KMS-11 (cell line): ENCODE measurements at regions not wholly inside any gene's neighbourhood (a gene's known extent, or its start where the extent isn't known, plus 50 kb on each side); places are given as distances from the start of the nearest gene placed in this dataset.

ENCODE experiments used
- H2AFZ ChIP-seq: fragments of 200-600 bp; sonication (generic); 2 replicates; pipeline ENCODE4 v1.6.1; 2016; ENCODE audit warnings: antibody characterized with exemption, mixed run types, low read depth
- H3K27ac ChIP-seq: fragments of 200-600 bp; sonication (generic); 2 replicates; pipeline ENCODE4 v1.6.1; 2016; ENCODE audit warnings: mild to moderate bottlenecking, mixed run types
- H3K27me3 ChIP-seq: fragments of 200-600 bp; sonication (generic); 2 replicates; pipeline ENCODE4 v1.6.1; 2017; ENCODE audit warnings: mild to moderate bottlenecking, low read depth, mixed run types, moderate library complexity; ENCODE audit not compliant: insufficient read depth
- H3K36me3 ChIP-seq: fragments of 200-600 bp; sonication (generic); 2 replicates; pipeline ENCODE4 v1.6.1; 2017; ENCODE audit warnings: mild to moderate bottlenecking, mixed run types; ENCODE audit not compliant: insufficient read depth
- H3K4me1 ChIP-seq: fragments of 200-600 bp; sonication (generic); 2 replicates; pipeline ENCODE4 v1.6.1; 2016; ENCODE audit warnings: mild to moderate bottlenecking, low read depth, mixed run types; ENCODE audit not compliant: poor library complexity, severe bottlenecking
- H3K4me2 ChIP-seq: fragments of 200-600 bp; sonication (generic); 2 replicates; pipeline ENCODE4 v1.7.0; 2016; ENCODE audit warnings: mild to moderate bottlenecking, mixed run types
- H3K4me3 ChIP-seq: fragments of 200-600 bp; sonication (generic); IDR thresholded peaks from 2 replicates; pipeline ENCODE4 v1.6.1; 2017; ENCODE audit warnings: low read depth, low read length, mixed read lengths; ENCODE audit not compliant: insufficient read depth
- H3K79me2 ChIP-seq: fragments of 200-600 bp; sonication (generic); 2 replicates; pipeline ENCODE4 v1.6.1; 2016; ENCODE audit warnings: low read depth, mixed run types; ENCODE audit not compliant: insufficient read depth
- H3K9ac ChIP-seq: fragments of 200-600 bp; sonication (generic); 2 replicates; pipeline ENCODE4 v1.6.1; 2016; ENCODE audit warnings: mild to moderate bottlenecking, mixed run types
- H4K20me1 ChIP-seq: fragments of 200-600 bp; sonication (generic); 2 replicates; pipeline ENCODE4 v1.6.1; 2016; ENCODE audit warnings: mild to moderate bottlenecking, mixed run types; ENCODE audit not compliant: insufficient read depth
- TF ChIP-seq, protein P1 (sequence below): fragments of 200-600 bp; sonication (generic); conservative IDR thresholded peaks from 2 replicates; pipeline ENCODE4 v1.6.1; 2017; ENCODE audit warnings: low read depth, mild to moderate bottlenecking, antibody characterized with exemption, low read length, moderate library complexity, mixed read lengths

DNA sequence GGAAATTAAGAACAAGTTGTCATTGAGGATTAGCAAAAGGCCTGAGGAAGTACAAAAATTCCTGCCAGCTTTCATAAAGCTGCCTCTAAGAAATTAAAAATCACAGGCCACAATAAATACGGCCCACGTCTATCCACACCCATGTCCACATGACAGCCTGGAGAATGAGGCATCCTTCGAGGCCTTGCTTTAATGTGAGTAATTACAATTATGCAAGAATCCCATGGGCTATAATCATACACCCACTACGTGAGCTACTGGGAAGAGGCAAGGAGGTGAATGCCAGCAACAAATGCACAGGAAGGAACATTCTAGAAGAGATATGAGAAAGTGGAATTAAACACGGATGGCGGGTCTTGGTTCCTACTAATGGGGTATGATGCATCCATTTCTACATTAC is 65.4 kb upstream of the ZFHX3 start:
- no peak overlapping the region for H3K4me2 ChIP-seq
- no peak overlapping the region for H3K4me3 ChIP-seq
- H3K9ac ChIP-seq = no peak overlapping the region
- TF ChIP-seq, protein P1, sequence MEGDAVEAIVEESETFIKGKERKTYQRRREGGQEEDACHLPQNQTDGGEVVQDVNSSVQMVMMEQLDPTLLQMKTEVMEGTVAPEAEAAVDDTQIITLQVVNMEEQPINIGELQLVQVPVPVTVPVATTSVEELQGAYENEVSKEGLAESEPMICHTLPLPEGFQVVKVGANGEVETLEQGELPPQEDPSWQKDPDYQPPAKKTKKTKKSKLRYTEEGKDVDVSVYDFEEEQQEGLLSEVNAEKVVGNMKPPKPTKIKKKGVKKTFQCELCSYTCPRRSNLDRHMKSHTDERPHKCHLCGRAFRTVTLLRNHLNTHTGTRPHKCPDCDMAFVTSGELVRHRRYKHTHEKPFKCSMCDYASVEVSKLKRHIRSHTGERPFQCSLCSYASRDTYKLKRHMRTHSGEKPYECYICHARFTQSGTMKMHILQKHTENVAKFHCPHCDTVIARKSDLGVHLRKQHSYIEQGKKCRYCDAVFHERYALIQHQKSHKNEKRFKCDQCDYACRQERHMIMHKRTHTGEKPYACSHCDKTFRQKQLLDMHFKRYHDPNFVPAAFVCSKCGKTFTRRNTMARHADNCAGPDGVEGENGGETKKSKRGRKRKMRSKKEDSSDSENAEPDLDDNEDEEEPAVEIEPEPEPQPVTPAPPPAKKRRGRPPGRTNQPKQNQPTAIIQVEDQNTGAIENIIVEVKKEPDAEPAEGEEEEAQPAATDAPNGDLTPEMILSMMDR = no peak
- H3K27me3 ChIP-seq = no peaks in the 10 kb centered on the region
- H2AFZ ChIP-seq = no peak overlapping the region
- H3K27ac ChIP-seq = no peak overlapping the region
- H3K79me2 ChIP-seq = no peaks in the 10 kb centered on the region
- H4K20me1 ChIP-seq = no peaks in the 10 kb centered on the region
- H3K36me3 ChIP-seq = no peaks in the 10 kb centered on the region
- H3K4me1 ChIP-seq = no peaks in the 10 kb centered on the region

DNA sequence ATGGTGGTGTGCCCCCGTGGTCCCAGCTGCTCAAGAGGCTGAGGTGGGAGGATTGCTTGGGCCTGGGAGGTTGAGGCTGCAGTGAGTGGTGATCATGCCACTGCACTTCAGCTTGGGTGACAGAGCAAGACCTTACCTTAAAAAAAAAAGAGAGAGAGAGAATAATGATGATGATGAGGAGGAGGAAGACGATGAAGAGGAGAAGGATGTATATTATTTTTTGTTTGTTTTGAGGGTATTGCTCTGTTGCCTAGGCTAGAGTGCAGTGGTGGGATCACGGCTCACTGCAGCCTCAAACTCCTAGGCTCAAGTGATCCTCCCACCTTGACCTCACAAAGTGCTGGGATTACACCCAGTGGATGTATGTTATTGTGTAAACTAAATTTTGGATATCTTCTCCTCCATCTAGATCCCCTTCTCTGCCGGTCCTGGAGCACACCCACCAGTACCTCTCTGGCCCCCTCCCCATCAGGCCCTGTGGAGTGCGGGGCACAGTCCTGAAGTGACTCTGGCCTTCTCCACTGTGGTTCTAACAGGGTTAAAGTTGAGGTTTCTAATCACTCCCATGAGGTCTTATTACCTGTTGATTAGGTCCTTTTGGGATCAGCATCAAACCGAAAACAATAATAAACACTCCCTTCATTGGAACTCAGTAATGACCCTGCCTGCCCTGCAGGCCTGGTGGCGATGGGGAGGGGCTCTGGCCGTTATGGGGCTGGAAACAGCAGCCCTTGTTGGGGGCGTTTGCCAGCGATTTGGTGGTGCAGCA is 60.5 kb upstream of the ZFHX3 start:
- no peak overlapping the region for H3K9ac ChIP-seq
- no peaks in the 10 kb centered on the region for H3K79me2 ChIP-seq
- H3K4me3 ChIP-seq = no peak overlapping the region
- no peaks in the 10 kb centered on the region for H4K20me1 ChIP-seq
- no peaks in the 10 kb centered on the region for H3K27me3 ChIP-seq
- no peak overlapping the region for H3K4me2 ChIP-seq
- H3K4me1 ChIP-seq = no peaks in the 10 kb centered on the region
- TF ChIP-seq, protein P1 = no peak
- no peaks in the 10 kb centered on the region for H3K36me3 ChIP-seq
- no peak overlapping the region for H3K27ac ChIP-seq
- H2AFZ ChIP-seq = no peak overlapping the region

DNA sequence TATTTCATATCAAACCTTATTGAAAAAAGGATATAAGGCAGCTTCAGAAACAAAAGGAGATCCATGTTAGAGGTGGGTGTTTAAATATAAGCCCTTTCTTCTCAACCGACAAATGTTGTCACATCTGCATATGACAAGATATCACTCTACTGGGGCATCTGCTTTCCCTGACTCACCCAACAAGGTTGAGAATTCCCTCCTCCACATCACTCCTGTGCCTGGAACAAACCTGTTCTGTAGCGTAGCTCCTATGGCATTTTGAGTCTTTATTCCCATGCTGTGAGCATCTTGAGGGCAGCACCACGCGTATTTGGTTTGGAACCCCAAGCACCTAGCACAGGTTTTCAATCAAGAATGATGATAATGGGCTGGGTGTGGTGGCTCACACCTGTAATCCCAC is 59.4 kb upstream of the ZFHX3 start:
- TF ChIP-seq, protein P1 = no peak
- H3K4me1 ChIP-seq = no peaks in the 10 kb centered on the region

DNA sequence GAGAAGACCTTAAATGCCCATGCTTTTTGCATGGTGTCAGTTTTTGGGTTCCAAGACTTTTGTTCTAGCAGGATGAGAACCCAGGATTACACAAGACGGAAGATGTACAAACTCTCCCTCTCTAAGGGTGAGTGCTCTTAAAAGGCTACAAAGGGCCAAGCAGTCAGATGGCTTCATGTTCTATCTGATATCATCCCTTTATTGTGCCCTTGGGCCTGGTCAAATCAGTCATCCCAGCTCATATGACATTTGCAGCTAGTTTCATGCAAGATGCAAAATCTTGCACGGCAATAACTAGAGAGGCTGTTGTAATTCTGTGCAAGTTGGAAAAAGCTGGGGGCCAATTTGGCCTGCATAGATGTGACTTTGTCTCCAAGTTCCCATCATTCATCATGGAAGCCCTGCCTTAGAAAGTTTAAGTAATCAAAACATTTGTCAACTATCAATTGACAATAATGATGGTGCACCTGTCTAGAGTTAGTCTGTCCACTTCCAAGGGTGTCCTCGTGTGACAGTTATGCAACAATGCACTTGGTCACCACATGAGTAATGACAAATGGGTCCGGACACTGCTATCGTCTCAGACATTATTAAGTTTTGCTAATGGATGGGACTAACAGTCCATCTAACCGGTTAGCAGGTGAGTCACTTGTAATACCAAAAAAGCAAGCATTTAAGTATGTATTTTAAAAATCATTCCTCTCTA is 58.6 kb upstream of the ZFHX3 start:
- Histone ChIP-seq H3K27me3 (no peaks in the 10 kb centered on the region), H3K4me2 (no peak overlapping the region), H2AFZ (no peak overlapping the region), H3K4me3 (no peak overlapping the region), H4K20me1 (no peaks in the 10 kb centered on the region), H3K27ac (no peak overlapping the region), H3K9ac (no peak overlapping the region), H3K4me1 (no peaks in the 10 kb centered on the region), H3K36me3 (no peaks in the 10 kb centered on the region), H3K79me2 (no peaks in the 10 kb centered on the region)
- TF ChIP-seq, protein P1 = no peak

More for the DNA sequence above, 59.4 kb upstream of the ZFHX3 start:
- Histone ChIP-seq H3K4me3 (no peak overlapping the region), H3K9ac (no peak overlapping the region), H4K20me1 (no peaks in the 10 kb centered on the region), H3K27me3 (no peaks in the 10 kb centered on the region), H3K27ac (no peak overlapping the region), H3K79me2 (no peaks in the 10 kb centered on the region), H3K4me2 (no peak overlapping the region), H3K36me3 (no peaks in the 10 kb centered on the region), H2AFZ (no peak overlapping the region)
